HCT116 (cell line): ENCODE measurements at regions not wholly inside any gene's neighbourhood (a gene's known extent, or its start where the extent isn't known, plus 50 kb on each side); places are given as distances from the start of the nearest gene placed in this dataset.

Experiments used
- EGR1 ChIP-seq: IDR thresholded peaks from 2 replicates; pipeline ENCODE4 v1.6.1; 2012; ENCODE audit warnings: low read depth
- EZH2 ChIP-seq: fragments of 200-600 bp; sonication (generic); IDR thresholded peaks from 2 replicates; pipeline ENCODE4 v1.6.1; 2017; ENCODE audit warnings: antibody characterized with exemption, mixed run types
- POLR2A ChIP-seq: IDR thresholded peaks from 2 replicates; pipeline ENCODE4 v1.7.0; 2011; ENCODE audit warnings: borderline replicate concordance; ENCODE audit not compliant: insufficient read depth, insufficient read length; ENCODE audit errors: extremely low read depth

GRCh38 chr11:81579339-81579738 lies 1154.3 kb downstream of the FAM181B start:
- TF ChIP-seq POLR2A (no peak), EZH2 (no peak), EGR1 (no peak)
